Pons (tissue), 1 donor: ENCODE measurements at regions not wholly inside any gene's neighbourhood (a gene's known extent, or its start where the extent isn't known, plus 50 kb on each side); places are given as distances from the start of the nearest gene placed in this dataset.

Experiments
- DNase-seq: peaks from one replicate; pipeline ENCODE4 v3.0.0-alpha.2; 2016; ENCODE audit warnings: low spot score

- DNase-seq: no peak
These were observed 167.4 kb upstream of the C1orf21 start for GRCh38 chr1:184219414-184219813.

GRCh38 chr1:184219883-184220282 is 166.9 kb upstream of the C1orf21 start:
- no peak for DNase-seq

GRCh38 chr1:184221087-184221486 is 165.7 kb upstream of the C1orf21 start:
- no peak for DNase-seq

- peak; percentile 48 for DNase-seq
These were observed 164.2 kb upstream of the C1orf21 start for GRCh38 chr1:184222652-184223052.

GRCh38 chr1:184223216-184223615 is 163.6 kb upstream of the C1orf21 start:
- no peak for DNase-seq

- DNase-seq: no peak
These were observed 161.3 kb upstream of the C1orf21 start for GRCh38 chr1:184225283-184226099.

GRCh38 chr1:184226100-184226487 is 160.7 kb upstream of the C1orf21 start:
- no peak for DNase-seq

GRCh38 chr1:184228558-184228957 is 158.3 kb upstream of the C1orf21 start:
- DNase-seq: no peak

- no peak for DNase-seq
These were observed 149.2 kb upstream of the C1orf21 start for GRCh38 chr1:184237588-184237987.

GRCh38 chr1:184241446-184241845 is 145.4 kb upstream of the C1orf21 start:
- no peak for DNase-seq

GRCh38 chr1:184242507-184242943 is 144.3 kb upstream of the C1orf21 start:
- DNase-seq: no peak

GRCh38 chr1:184244962-184245361 is 141.9 kb upstream of the C1orf21 start:
- no peak for DNase-seq

- DNase-seq: no peak
These were observed 139.2 kb upstream of the C1orf21 start for GRCh38 chr1:184247671-184248070.

- no peak for DNase-seq
These were observed 132.9 kb upstream of the C1orf21 start for GRCh38 chr1:184253921-184254320.

GRCh38 chr1:184254849-184255248 is 132.0 kb upstream of the C1orf21 start:
- no peak for DNase-seq

- peak; percentile 28 for DNase-seq
These were observed 131.3 kb upstream of the C1orf21 start for GRCh38 chr1:184255560-184255959.

GRCh38 chr1:184257873-184258272 is 129.0 kb upstream of the C1orf21 start:
- DNase-seq: no peak

- DNase-seq: no peak
These were observed 128.3 kb upstream of the C1orf21 start for GRCh38 chr1:184258525-184258924.

GRCh38 chr1:184260382-184260781 is 126.4 kb upstream of the C1orf21 start:
- no peak for DNase-seq

GRCh38 chr1:184262109-184262508 is 124.7 kb upstream of the C1orf21 start:
- DNase-seq: no peak

GRCh38 chr1:184267747-184268146 is 119.1 kb upstream of the C1orf21 start:
- no peak for DNase-seq

- no peak for DNase-seq
These were observed 116.3 kb upstream of the C1orf21 start for GRCh38 chr1:184270556-184270955.

- no peak for DNase-seq
These were observed 114.5 kb upstream of the C1orf21 start for GRCh38 chr1:184272175-184272866.
